ENCODE measurements at regions not wholly inside any gene's neighbourhood (a gene's known extent, or its start where the extent isn't known, plus 50 kb on each side); places are given as distances from the start of the nearest gene placed in this dataset.

- no peak for TF ChIP-seq YY1 (IDR thresholded peaks at IDR 0.05; ENCODE audit: insufficient read depth, insufficient read length)
- TF ChIP-seq ZNF274 (IDR thresholded peaks at IDR 0.05; ENCODE audit: low read depth, low read length): no peak
- no peak for TF ChIP-seq SUZ12 (IDR thresholded peaks at IDR 0.05; ENCODE audit: extremely low read depth, insufficient read depth, insufficient read length)
These were observed 768.2 kb downstream of the CENPC start for GRCh38 chr4:66777097-66777496.

Data from NT2/D1 (cell line).